ENCODE measurements at regions not wholly inside any gene's neighbourhood (a gene's known extent, or its start where the extent isn't known, plus 50 kb on each side); places are given as distances from the start of the nearest gene placed in this dataset.

GRCh38 chr2:196440413-196440812 lies 199.1 kb upstream of the CCDC150 start:
- TF ChIP-seq CTCF (IDR thresholded peaks at IDR 0.05) (no peak), POLR2A (IDR thresholded peaks at IDR 0.05) (no peak)

Measured in ovary (tissue), 3 donors.